HG03432 (cell line): ENCODE measurements at regions not wholly inside any gene's neighbourhood (a gene's known extent, or its start where the extent isn't known, plus 50 kb on each side); places are given as distances from the start of the nearest gene placed in this dataset.
"Not testable (repeated sequence)": the region's sequence is repeated elsewhere in the genome, so short reads cannot be mapped to it uniquely, and the experiment has no call there.

Experiments
- ATAC-seq: cut with Tn5 transposase; IDR thresholded peaks from one replicate; pipeline ENCODE4 v1.9.1; 2021; ENCODE audit warnings: mild to moderate bottlenecking, moderate library complexity; ENCODE audit not compliant: unreplicated experiment

GRCh38 chr9:19895578-19895977, 106.7 kb upstream of the SLC24A2 start:
- not testable (repeated sequence) for ATAC-seq

DNA sequence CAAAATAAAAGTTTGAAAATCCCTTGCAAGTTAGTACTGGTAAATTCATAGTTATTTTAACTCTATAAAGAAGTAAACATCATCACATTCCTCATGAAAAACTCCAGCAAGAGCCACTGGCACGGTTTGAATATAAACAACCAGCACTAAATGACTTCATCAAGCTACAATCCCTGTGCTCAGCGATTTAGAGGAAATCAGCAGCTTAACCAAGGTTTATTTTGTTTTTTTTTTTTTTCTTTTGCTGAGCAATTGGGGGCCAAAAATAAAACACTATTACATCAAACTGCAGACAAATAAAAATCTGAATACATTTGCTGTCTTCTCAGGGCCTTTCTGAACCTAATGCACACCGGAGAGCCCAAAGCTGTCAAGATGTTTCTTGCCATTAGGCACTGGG, 106.2 kb upstream of the SLC24A2 start:
- no peak for ATAC-seq

- ATAC-seq, result no peak
These were observed 96.8 kb upstream of the SLC24A2 start for GRCh38 chr9:19885608-19886007.

DNA sequence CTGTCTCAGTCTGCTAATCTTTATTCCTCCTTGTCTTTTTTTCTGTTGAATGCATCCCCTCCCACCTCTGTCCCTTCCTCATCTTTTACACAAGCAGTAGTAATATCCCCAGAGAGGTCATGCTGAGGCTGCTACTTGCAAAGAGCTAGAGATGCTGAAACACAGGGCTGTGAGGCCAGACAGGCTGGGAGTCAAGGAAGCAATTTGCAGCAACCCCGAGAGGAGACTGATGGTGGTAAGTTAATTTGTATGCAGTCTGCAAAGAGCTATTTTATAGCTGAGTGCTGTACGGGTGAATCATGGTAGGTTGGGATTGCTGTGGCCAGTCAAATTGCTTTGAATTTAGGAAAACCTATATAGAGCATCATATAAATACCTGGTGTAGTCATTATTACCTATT, 90.2 kb upstream of the SLC24A2 start:
- no peak for ATAC-seq

DNA sequence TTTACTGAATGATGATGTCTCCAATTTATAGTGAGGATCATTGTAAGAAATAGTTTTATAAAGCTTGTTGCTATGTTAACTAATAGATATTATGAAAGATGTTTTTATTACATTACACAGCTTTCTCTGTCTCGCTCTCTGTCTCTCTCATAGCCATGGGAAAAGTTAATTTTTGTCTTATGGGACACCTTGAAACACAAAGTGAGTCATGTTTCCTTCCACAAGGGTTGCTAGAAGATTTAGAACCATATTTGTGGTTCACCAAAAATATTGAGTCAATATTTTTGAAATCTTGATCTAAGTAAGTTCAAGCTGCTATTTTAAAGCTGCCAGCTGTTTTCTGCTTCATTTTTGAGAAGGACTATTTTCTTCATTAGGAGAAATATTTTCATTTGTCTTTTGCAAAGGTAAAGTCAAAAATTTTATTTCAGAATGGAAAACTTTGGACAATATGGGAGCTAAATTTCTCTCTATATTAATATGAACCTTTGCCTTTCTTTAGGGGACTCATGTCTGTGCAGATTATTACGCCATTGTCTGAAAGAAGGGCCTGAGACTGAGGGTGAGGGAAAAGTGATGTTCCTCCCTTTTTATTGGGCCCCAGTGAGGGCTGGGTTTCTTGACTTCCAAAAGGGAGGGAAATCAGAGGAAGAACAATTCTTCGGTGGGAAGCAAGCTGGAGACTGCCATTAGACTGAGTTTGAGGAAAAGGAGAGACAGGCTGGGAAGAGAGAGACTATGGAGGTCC, 87.9 kb upstream of the SLC24A2 start:
- ATAC-seq, result no peak

- no peak for ATAC-seq
These were observed 86.6 kb upstream of the SLC24A2 start for GRCh38 chr9:19875291-19875920.

GRCh38 chr9:19873188-19873587, 84.4 kb upstream of the SLC24A2 start:
- ATAC-seq, result not testable (repeated sequence)

DNA sequence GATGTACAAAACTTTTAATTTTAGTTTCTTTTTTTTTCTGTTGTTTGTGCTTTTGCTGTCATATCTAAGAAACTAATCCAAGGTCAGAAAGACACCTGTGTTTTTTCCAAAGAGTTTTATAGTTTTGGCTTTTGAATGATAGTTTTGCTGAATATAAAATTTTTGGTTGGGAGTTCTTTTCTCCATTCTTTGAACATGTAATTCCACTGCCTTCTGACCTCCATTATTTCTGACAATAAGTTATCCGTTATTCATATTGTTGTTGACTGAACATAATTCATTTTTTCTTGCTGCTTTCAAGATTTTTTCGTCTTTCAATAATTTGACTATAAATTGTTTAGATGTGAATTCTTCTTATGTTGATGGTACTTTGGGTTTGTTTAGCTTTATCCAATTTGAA, 82.2 kb upstream of the SLC24A2 start:
- no peak for ATAC-seq

- ATAC-seq, result no peak
These were observed 52.1 kb upstream of the SLC24A2 start for GRCh38 chr9:19840953-19841352.
